ENCODE measurements at regions not wholly inside any gene's neighbourhood (a gene's known extent, or its start where the extent isn't known, plus 50 kb on each side); places are given as distances from the start of the nearest gene placed in this dataset.
"Not testable (repeated sequence)": the region's sequence is repeated elsewhere in the genome, so short reads cannot be mapped to it uniquely, and the experiment has no call there.

DNA sequence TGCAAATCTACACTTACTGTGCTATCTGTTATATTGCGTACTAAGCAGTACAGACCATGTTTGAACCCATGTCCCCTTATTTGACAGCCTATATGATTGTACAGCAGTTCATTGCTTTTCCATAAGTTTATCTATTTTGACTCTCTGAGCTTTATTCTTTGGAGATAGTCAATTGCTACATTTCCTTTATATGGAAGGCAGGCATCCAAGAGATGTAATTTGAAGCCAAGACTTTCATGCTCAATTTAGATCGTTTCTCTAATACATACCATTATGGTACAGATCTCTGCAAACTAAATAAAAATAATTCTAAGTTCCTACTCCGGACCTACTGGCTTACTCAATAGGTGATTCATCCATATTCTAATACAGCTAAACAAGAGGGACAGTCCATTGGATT lies 424.8 kb downstream of the TMEM38B start:
- DNase-seq = no peak

DNA sequence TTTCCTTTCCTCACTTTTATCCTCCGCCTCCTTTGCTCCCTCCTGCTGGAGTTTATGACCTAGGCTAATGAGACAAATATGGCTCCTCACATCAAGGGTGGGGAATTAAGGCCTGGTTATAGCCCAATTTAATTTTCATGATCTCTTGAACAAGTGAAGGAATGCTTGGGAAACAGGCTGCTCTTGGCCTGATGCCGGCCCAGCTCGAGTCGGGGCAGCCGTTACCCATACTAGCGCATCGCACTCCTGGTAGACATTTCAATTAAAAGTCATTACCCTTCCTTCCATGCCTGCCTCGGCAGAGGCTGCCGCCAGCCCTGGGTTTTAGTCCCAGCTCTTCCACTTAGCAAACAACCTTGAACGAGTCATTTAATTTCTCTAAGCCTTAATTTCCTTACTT lies 425.7 kb downstream of the TMEM38B start:
- no peak for DNase-seq

DNA sequence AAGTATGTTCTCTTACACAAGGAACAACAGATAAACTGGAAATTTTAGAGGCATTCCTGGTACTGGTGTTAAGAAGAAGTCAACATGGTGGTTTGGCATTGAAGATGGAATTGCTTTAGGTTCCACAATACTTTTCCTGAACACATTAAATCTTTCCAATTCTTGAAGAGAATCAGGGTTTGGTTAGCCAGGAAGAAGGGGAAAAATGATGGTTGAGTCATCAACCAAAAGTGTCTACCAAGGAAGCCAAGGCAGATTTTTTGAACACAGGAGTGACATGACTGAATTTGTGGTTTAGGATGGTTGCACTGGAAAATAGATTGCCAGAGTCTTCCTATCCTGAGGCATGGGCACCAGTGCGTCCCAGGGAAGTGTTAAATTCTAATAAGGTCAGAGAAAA lies 433.4 kb downstream of the TMEM38B start:
- no peak for DNase-seq

DNA sequence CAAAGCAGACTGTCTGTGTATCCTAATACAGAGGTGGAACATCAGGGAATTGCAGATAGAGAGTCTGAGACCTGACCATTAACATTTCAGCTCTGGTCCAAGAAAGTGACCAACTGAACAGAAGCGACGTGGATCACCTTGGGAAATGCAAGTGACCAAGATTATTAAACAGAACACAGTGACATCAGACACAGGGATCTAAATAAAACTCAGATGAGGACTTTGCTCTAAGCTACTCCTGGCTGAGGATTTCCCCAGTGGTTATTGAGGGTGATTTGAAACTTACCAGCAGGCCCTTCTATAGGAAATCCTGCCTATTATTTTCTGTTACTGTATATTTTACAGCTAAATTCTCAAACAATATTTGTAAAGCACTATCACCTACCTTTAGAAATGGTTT lies 436.0 kb downstream of the TMEM38B start:
- DNase-seq = no peak

DNA sequence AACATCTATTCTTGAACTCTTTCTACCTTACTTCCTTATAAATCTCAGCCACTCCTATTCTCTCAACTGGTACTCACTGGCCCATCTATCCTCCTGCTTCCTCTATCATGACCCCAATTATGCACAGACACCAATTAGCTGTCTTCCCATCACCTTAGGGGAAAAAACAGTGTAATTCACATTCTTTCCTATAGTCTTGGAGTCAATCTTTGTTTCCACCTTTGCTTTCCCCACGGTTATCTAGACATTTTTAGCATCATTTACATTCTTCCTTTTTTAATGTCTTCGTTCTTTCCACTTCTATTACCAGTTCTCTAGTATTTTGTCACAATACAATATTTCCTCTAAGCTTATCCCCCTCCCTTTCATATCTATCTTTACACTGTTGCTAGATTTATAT lies 449.4 kb downstream of the TMEM38B start:
- DNase-seq = no peak

DNA sequence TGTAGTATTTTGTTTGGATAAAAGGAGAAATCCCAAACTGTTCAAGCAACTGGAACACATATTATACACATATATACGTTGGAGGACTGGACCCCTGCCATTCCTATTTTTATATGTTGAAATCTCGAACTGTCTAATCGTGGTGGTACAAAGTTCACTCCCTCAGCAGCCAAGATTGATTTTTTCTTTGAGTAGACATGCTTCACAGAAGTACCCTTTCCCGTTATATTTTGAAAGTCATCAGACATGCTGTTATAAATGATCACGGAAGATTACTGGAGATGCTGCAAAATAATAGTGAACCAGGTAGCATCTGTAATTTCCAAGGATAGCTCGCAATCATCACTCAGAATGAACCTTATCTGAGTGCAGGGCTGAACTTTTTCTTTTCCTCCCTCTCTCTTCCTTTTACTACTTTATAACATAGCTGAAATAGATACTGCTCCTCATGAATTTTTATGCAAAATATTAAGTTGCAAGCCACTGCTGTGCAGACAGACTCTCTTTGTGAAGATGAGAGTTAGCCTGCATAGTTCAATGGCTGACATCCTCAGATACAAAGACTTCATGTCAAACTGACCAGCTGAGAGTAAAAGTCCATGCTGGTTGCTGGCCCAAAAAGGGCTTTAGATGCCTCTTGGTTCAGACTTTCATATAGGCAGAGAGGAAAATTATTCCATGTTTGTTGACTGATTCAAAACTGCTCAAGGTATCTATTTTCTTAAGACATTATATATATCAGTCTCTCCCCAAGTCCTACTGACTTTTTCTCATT lies 451.9 kb downstream of the TMEM38B start:
- no peak for DNase-seq

DNA sequence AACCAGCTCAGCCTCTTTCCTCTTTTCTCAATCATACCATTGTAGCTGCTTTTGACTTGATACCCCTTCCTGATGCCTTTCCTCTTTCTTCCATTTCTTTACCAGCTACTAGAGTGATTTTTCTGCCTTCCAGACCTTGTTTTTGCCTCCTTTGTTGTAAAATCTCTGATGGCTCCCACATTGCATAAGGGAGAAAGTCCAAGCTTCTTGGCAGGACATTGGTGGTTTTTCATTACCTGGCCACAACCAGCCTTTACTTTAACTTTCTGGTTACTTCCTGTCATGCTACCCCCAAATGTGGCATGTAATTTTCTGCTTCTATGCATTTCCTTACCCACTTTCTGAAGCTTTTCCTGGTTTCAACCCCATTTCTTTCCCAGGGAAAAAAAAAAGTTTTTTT lies 452.5 kb downstream of the TMEM38B start:
- DNase-seq = no peak

DNA sequence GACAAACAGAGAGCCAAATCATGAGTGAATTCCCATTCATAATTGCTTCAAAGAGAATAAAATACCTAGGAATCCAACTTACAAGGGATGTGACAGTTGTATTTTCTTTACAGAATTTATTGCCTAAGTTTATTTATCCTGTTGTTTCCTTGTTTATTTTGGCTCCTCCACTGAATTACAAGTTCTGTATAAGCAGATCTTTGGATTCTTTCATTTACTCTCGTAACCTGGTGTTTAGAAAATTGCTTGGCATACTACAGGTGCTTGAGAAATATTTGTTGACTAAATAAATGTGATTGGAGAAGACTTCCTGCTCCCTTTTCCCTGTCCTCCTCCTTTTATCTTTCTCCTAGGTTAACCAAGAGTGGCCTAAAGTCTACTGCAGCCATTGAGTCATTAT lies 455.6 kb downstream of the TMEM38B start:
- DNase-seq = no peak

DNA sequence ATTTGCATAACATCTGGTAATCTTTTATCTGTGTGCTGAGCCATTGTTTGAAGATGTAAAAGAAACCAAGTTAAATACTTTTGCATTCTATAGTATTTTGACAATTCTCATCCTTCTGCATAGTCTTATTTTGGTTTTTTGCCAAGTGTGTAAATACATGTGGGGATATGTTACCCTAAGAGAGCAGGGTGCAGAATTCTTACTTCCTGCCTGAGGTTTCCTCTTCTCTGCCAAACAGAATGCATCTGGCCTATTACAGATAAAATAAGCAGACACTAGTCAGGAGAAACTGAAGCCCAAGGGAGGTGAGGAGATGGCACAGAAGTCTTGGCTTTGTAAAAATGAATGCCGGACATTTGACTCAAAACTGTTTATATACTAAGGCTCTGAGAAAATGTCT lies 462.1 kb downstream of the TMEM38B start:
- no peak for DNase-seq

DNA sequence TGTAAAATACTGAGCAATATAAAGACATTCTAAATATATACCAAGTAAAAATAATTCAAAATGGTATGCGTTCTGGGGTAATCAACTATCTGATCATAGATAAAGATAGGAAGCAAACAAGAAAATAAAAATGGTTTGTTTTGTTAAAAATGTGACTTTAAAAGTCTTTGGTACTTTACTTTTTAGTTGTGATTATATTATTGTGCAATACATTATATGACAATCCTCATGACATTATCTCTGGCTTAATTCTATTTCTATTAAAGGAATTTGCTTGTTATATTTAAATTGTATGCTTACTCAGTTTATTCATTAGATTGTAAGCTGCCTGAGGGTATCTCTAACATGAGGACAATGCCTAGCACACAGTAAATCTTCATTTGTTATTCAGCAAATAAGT lies 477.9 kb downstream of the TMEM38B start:
- DNase-seq = no peak

DNA sequence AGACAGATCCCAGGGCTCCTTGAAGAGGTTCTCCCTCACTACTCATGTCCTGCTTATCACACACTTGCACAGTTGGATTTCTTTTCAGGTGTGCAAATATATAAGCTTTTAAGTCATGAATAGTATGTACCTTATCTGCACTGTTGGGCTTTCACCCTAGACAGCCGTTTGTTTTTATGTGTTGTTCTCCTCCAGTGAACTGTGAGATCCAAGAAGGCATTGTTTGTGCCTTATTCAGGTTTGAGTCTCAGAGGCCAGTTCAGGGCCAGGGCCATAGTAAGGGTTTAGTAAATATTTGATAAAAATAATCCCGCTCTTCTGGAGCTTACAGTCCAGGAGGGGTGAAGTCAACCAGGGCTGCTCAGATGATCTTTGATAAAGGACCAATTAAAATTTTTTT lies 480.0 kb downstream of the TMEM38B start:
- no peak for DNase-seq

DNA sequence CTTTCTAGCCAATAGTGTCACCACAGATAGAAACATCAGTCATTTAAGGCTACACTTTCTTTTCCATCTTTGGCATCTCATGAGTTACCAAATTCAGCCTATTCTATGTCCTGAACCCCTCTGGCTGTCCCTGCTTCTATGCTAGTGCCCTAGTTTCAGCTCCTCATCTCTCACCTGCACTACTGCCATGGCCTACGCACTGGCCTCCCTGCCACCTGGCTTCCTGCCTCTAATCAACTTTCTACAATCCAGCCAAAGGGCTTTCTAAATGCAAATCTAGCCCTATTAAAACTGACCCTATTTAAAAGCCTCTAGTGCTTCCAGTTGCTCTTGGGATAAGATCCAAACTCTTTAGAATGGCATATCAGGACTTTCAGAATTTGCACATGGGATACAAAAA lies 482.9 kb downstream of the TMEM38B start:
- DNase-seq = no peak

DNA sequence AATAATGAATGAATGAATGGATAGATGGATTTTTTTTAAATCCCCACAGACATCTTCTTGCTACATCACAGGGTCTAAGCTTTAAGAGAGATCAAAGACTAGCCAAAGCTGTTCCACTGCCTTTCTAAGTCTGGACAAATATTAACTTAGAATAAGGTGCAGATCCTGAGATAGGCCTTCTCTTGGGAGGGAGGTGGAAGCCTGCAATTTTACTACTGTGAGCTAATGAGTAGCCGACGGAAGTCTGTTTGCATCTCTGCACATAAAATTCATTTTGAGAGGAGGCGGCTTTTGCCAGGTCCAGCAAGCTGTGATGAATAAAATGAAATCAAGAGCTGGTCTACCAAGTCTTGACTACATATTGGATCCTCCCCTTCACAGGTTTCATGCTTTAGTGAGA lies 484.9 kb downstream of the TMEM38B start:
- no peak for DNase-seq

DNA sequence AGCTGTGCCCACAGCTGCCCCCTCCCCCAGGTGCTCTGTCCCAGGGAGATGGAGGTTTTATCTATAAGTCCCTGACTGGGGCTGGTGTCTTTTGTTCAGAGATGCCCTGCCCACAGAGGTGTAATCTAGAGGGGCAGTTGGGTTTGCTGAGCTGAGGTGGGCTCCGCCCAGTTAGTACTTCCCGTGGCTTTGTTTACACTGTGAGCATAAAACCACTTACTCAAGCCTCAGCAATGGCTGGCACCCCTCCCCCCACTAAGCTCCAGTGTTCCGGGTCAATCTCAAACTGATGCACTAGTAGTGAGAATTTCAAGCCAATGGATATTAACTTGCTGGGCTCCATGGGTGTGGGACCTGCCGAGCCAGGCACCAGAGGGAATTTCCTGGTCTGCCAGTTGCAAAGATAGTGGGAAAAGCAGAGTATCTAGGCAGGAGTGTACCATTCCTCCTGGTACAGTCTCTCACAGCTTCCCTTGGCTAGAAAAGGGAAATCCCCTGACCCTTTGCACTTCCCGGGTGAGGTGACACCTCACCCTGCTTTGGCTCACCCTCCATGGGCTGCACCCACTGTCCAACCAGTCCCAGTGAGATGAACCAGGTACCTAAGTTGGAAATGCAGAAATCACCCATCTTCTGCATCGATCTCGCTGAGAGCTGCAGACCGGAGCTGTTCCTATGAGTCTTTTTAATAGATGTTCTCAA lies 509.6 kb downstream of the TMEM38B start:
- DNase-seq = not testable (repeated sequence)

DNA sequence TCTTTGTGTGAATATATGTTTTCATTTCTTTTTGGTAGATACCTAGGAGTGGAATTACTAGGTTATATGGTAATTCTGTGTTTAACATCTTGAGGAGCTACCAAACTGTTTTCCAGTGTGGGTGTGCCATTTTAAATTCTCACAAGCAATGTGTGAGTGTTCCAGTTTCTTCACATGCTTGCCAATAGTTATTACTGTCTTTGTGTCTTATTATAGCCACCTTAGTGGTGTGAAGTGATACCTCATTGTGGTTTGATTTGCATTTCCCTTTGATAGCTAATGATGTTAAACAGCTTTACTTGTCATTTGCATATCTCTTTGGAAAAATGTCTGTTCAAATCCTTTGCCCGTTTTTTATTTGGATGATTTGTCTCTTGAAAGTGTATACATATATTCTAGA lies 513.0 kb downstream of the TMEM38B start:
- no peak for DNase-seq

DNA sequence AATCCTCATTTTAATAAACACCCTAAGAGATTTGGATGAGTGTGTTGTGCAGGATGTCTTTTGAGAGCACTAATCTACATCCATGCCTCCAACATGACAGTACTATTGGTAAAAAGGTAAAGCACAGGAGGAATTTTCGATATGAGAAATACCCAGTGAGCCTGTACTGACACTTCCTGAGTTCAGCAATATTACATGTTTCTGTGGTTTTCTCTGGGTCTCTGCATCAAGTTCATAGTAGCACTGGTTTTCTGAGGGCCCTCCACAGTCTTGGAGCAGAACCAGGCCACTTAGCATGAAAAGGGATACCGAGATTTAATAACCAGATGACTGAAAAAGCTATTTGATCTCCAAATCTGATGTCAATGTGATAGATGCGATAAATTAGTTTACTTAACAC lies 524.1 kb downstream of the TMEM38B start:
- no peak for DNase-seq

DNA sequence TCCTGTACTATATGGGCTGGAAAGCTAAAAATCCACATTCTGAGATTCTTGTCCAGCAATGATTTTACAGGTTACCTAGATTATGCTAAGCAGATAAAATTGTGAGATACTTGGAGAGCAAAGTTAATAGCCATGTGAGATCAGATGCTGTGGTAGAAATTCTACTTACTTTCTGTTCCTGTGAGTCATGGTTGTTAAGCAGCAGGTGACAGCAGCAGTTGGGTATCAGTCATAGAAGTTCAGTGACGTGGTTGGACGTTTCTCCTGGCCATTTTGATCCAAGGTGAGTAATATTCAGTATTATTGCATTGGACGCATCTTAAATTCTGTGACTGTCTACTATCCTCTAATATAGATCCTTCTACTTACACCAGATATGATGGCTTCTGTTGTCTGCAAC lies 524.5 kb downstream of the TMEM38B start:
- DNase-seq = no peak

DNA sequence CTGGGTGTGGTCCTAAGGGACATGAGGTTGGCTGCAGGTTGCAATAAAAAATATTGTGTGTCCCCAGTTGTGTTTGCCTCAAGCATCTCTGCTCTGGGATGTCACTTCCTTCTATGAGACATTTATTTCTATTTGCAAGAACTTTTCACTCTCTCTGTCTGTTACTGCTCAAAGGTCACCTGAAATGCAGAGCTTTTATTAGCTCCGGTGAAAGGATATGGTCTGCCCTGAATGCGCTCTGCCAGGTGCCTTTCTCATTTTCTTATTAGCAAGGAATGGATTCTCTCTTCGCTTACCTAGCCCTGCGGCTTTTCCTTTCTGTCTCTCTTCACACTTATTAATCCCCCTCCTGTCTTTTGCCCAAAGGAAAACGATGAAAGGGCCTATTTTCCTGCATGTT lies 526.1 kb downstream of the TMEM38B start:
- DNase-seq = no peak

DNA sequence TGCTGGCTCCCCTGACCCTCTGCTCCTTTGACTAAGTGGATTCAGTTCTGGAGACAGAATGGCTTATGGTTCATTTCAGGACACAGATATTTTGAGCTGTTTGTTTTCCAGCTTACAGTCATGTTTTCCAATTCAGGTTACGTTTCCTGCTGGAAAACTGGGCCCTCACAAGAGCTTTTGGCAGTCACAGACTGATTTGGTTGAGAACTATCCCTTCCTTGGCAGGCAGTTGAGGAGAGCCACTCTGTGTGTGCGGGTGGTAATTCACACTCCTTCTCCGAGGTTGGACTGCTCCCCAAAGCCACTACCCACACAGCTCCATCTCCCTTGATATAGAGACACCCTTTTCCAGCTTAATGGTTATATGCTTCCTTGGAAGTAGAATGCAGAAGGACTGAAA lies 534.5 kb downstream of the TMEM38B start:
- no peak for DNase-seq

DNA sequence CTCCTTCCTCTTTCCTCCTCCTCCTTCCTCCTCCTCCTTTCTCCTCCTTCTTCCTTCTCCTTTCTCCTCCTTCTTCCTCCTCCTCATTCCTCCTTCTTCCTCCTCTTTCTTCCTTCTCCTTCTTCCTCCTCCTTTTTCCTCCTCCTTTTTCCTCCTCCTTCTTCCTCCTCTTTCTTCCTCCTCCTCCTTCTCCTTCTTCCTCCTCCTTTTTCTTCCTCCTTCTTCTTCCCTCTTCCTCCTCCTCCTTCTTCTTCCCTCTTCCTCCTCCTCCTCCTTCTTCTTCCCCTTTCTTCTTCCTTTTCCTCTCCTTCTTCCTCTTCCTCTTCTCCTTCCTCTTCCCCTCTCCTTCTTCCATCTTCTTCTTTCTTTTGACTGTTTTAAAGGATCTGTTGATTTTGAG lies 538.8 kb downstream of the TMEM38B start:
- no peak for DNase-seq

DNA sequence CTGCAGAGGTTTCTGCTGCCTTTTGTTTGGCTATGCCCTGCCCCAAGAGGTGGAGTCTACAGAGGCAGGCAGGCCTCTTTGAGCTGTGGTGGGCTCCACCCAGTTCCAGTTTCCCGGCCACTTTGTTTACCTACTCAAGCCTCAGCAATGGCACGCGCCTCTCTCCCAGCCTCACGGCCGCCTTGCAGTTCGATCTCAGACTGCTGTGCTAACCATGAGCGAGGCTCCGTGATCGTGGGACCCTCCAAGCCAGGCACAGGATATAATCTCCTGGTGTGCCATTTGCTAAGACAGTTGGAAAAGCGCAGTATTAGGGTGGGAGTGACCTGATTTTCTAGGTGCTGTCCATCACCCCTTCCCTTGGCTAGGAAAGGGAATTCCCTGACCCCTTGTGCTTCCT lies 566.6 kb downstream of the TMEM38B start:
- not testable (repeated sequence) for DNase-seq

DNA sequence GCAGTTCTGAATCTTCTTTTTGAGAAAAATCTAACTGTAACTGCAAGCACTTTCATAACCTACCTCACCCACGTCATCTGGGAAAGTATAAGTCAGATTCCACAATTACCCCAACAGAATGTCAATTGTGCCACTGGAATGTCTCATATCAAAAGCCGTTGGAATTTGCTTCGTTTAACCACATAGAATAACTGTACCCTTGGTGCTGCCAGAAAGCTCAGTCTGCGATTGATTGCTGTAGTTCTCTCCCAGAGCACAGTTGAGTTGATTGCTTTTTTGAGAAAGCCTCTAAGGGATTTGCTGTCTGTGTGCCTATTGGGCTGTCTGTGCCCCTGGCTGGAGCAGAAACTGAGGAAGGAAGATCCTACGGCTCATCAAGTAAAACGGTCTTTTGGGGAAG lies 583.6 kb downstream of the TMEM38B start:
- no peak for DNase-seq

DNA sequence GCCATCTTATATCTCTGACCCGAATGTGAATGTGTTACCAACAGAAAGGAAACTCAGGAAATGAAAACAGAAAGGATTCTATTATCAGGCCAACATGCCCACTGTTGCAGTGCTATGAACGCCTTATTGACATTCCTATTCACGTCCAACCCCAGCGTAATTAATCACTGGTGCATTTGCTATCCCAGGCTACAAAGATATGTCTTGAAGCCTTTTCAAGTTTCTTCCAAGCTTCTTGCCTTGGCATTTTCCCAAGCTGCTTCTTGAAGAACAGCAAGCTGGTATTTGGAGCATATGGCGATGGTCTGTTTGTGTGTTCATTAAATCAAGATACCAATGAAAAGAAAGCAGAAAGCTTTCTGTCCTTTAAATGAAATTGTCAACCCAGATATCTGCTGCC lies 579.2 kb upstream of the ZNF462 start:
- DNase-seq = no peak

DNA sequence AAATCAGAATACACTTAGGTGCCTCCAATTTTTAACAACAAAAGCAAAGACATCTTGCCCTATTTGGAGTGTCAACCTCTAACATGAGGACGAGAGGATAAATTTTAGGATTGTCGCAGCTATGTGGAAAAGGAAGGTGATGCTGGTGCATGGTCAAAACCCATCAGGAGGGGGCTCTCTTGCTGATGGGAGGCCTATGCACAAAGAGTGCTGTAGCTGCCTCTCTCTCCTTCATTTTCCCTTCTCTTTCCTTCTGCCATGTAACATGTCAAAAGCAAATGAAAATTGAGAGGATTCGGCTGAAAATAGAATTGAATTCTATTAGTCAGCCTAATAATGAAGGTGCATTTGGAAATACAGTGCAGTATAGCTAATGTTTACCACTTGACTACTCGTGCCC lies 578.7 kb upstream of the ZNF462 start:
- no peak for DNase-seq

DNA sequence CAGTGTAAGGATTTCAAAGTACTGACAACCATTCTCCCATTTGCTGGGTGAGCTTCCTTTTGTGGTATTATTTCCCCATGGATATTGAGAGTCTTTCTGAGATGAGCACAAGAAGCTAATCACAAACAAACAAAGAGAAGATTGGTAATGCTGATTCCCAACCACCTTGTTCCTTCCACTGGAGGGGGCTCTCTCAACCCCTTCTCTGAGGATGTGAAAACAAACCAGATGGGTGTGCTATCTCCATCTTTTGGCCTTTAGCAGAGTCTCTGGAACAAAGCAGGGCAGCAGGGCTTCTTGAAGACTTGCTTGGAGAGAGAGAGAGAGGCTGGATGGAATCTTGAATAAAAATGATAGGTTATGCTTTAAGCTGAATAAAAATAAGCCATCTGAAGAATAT lies 576.7 kb upstream of the ZNF462 start:
- DNase-seq = no peak

Data from CD4-positive, alpha-beta T cell treated with Interleukin-17A for 4 hours (primary cell).